ENCODE measurements at regions not wholly inside any gene's neighbourhood (a gene's known extent, or its start where the extent isn't known, plus 50 kb on each side); places are given as distances from the start of the nearest gene placed in this dataset.

DNA sequence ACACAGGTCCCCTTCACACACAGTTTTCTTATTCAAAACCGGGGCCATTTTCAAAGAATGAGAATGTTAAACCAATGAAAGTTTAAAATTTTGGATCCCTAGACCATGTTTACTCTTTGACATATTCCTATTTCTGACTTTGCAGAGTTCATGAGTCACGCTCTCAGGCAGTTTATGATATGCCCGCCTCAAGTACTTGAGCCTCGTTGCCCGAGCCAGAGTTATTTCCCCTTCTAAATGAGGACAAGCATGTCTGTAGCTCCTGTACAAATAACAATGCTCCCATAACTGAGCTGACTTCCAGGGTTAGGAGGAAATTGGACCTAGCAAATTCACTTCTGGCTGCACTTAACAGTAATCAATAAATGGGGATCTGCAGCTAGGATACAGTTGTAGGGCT, 87.9 kb upstream of the PDE1C start:
- Histone ChIP-seq H2BK12ac (ENCODE audit: low read length in 2 of 2) (no peak overlapping the region), H2BK5ac (ENCODE audit: low read depth, low read length, poor library complexity, severe bottlenecking) (no peak overlapping the region), H2BK120ac (ENCODE audit: low read depth, low read length) (no peak overlapping the region), H3K9me3 (ENCODE audit: control insufficient read depth, low read length) (no peaks in the 10 kb centered on the region), H2AFZ (ENCODE audit: low read depth, low read length) (no peak overlapping the region), H3K14ac (ENCODE audit: low read length in 2 of 2) (no peak overlapping the region), H3K9ac (ENCODE audit: low read length) (no peak overlapping the region), H3K79me1 (replicated peaks; ENCODE audit: low read length, poor library complexity, severe bottlenecking) (no peaks in the 10 kb centered on the region), H3K4me1 (ENCODE audit: control insufficient read depth, insufficient read depth, low read depth, low read length) (peaks cover 15% of the 10 kb centered on the region), H2AK5ac (ENCODE audit: low read length, severe bottlenecking) (no peak overlapping the region), H3K18ac (ENCODE audit: low read depth in 1 of 2, low read length in 2 of 2) (no peak overlapping the region), H3K23ac (ENCODE audit: low read length in 2 of 2) (no peak overlapping the region), H3K4me2 (ENCODE audit: low read length, poor library complexity, severe bottlenecking) (no peak overlapping the region), H4K8ac (ENCODE audit: low read length) (peak overlapping the region; percentile 2), H4K91ac (ENCODE audit: low read length) (no peak overlapping the region), H3K4me3 (ENCODE audit: insufficient read depth in 1 of 2, low read depth in 1 of 2, low read length in 2 of 2) (no peak overlapping the region), H3K27ac (ENCODE audit: low read length, poor library complexity, severe bottlenecking) (no peak overlapping the region), H3K27me3 (ENCODE audit: control insufficient read depth in 1 of 2, insufficient read depth in 1 of 2, low read length in 2 of 2) (no peaks in the 10 kb centered on the region), H2BK15ac (ENCODE audit: low read depth, poor library complexity, severe bottlenecking) (no peak overlapping the region), H3K36me3 (ENCODE audit: control insufficient read depth in 1 of 2, insufficient read depth in 2 of 2, low read depth in 1 of 2, low read length in 2 of 2) (no peaks in the 10 kb centered on the region), H3K4ac (ENCODE audit: low read depth in 1 of 2, low read length in 2 of 2) (peak overlapping the region in 1 of 2 experiments; percentile 47)
- peak; percentile 59 for DNase-seq
- WGBS, result 17% methylated on average over 5 of the region's 5 CpGs

GRCh38 chr7:32155712-32156111, 85.5 kb upstream of the PDE1C start:
- H3K27ac ChIP-seq (ENCODE audit: low read length, poor library complexity, severe bottlenecking), result no peak overlapping the region
- H3K9me3 ChIP-seq (ENCODE audit: control insufficient read depth, low read length), result no peaks in the 10 kb centered on the region
- H3K36me3 ChIP-seq (ENCODE audit: control insufficient read depth in 1 of 2, insufficient read depth in 2 of 2, low read depth in 1 of 2, low read length in 2 of 2), result no peaks in the 10 kb centered on the region
- H3K4me2 ChIP-seq (ENCODE audit: low read length, poor library complexity, severe bottlenecking), result no peak overlapping the region
- no peak overlapping the region for H3K23ac ChIP-seq (ENCODE audit: low read length in 2 of 2)
- H3K4me1 ChIP-seq (ENCODE audit: control insufficient read depth, insufficient read depth, low read depth, low read length), result peaks cover 5% of the 10 kb centered on the region
- H3K18ac ChIP-seq (ENCODE audit: low read depth in 1 of 2, low read length in 2 of 2), result peak overlapping the region in 1 of 2 experiments; percentile 58
- H2BK12ac ChIP-seq (ENCODE audit: low read length in 2 of 2), result peak overlapping the region in 1 of 2 experiments; percentile 57
- H2BK5ac ChIP-seq (ENCODE audit: low read depth, low read length, poor library complexity, severe bottlenecking), result no peak overlapping the region
- no peaks in the 10 kb centered on the region for H3K27me3 ChIP-seq (ENCODE audit: control insufficient read depth in 1 of 2, insufficient read depth in 1 of 2, low read length in 2 of 2)
- H2BK120ac ChIP-seq (ENCODE audit: low read depth, low read length), result no peak overlapping the region
- H3K14ac ChIP-seq (ENCODE audit: low read length in 2 of 2), result peak overlapping the region in 1 of 2 experiments; percentile 4
- no peak overlapping the region for H4K8ac ChIP-seq (ENCODE audit: low read length)
- no peak overlapping the region for H3K4me3 ChIP-seq (ENCODE audit: insufficient read depth in 1 of 2, low read depth in 1 of 2, low read length in 2 of 2)
- WGBS, result 24% methylated on average over 2 of the region's 2 CpGs
- no peak overlapping the region for H4K91ac ChIP-seq (ENCODE audit: low read length)
- no peak overlapping the region for H2BK15ac ChIP-seq (ENCODE audit: low read depth, poor library complexity, severe bottlenecking)
- no peaks in the 10 kb centered on the region for H3K79me1 ChIP-seq (replicated peaks; ENCODE audit: low read length, poor library complexity, severe bottlenecking)
- H2AK5ac ChIP-seq (ENCODE audit: low read length, severe bottlenecking), result no peak overlapping the region
- H3K9ac ChIP-seq (ENCODE audit: low read length), result no peak overlapping the region
- peak; percentile 28 for DNase-seq
- H2AFZ ChIP-seq (ENCODE audit: low read depth, low read length), result no peak overlapping the region
- no peak overlapping the region for H3K4ac ChIP-seq (ENCODE audit: low read depth in 1 of 2, low read length in 2 of 2)

DNA sequence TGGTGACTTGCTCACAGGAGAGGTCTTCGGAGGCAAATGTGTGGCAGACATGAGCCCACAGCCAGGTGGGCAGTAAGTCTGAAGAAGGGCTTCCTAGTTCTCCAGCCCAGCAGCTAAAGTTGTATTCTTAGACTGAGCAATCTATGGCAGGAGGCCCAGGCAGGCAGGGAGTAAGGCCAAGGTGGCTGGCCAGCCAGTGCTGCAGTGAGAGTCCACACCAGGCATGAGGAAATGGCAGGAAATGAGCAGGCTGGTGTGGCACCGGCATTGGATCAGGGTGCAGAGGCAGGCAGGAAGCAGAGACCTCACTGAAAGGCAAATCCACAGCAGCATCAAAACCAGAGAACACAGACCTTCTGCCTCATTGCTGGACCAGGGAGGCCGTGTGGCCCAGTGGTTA, 84.6 kb upstream of the PDE1C start:
- Histone ChIP-seq H2AK5ac (ENCODE audit: low read length, severe bottlenecking) (no peak overlapping the region), H2BK12ac (ENCODE audit: low read length in 2 of 2) (peak overlapping the region in 1 of 2 experiments; percentile 38), H3K27me3 (ENCODE audit: control insufficient read depth in 1 of 2, insufficient read depth in 1 of 2, low read length in 2 of 2) (no peaks in the 10 kb centered on the region), H3K4me1 (ENCODE audit: control insufficient read depth, insufficient read depth, low read depth, low read length) (peaks cover 5% of the 10 kb centered on the region), H3K4me3 (ENCODE audit: insufficient read depth in 1 of 2, low read depth in 1 of 2, low read length in 2 of 2) (no peak overlapping the region), H3K4me2 (ENCODE audit: low read length, poor library complexity, severe bottlenecking) (no peak overlapping the region), H4K8ac (ENCODE audit: low read length) (peak overlapping the region; percentile 55), H3K14ac (ENCODE audit: low read length in 2 of 2) (no peak overlapping the region), H3K4ac (ENCODE audit: low read depth in 1 of 2, low read length in 2 of 2) (no peak overlapping the region), H4K91ac (ENCODE audit: low read length) (peak overlapping the region; percentile 41), H3K23ac (ENCODE audit: low read length in 2 of 2) (no peak overlapping the region), H2BK5ac (ENCODE audit: low read depth, low read length, poor library complexity, severe bottlenecking) (no peak overlapping the region), H3K36me3 (ENCODE audit: control insufficient read depth in 1 of 2, insufficient read depth in 2 of 2, low read depth in 1 of 2, low read length in 2 of 2) (no peaks in the 10 kb centered on the region), H3K9me3 (ENCODE audit: control insufficient read depth, low read length) (no peaks in the 10 kb centered on the region), H3K18ac (ENCODE audit: low read depth in 1 of 2, low read length in 2 of 2) (peak overlapping the region in 1 of 2 experiments; percentile 3), H2BK15ac (ENCODE audit: low read depth, poor library complexity, severe bottlenecking) (no peak overlapping the region), H3K79me1 (replicated peaks; ENCODE audit: low read length, poor library complexity, severe bottlenecking) (no peaks in the 10 kb centered on the region), H3K27ac (ENCODE audit: low read length, poor library complexity, severe bottlenecking) (no peak overlapping the region), H3K9ac (ENCODE audit: low read length) (no peak overlapping the region), H2AFZ (ENCODE audit: low read depth, low read length) (no peak overlapping the region), H2BK120ac (ENCODE audit: low read depth, low read length) (no peak overlapping the region)
- no peak for DNase-seq
- 80% methylated on average over 2 of the region's 3 CpGs for whole genome bisulfite sequencing

DNA sequence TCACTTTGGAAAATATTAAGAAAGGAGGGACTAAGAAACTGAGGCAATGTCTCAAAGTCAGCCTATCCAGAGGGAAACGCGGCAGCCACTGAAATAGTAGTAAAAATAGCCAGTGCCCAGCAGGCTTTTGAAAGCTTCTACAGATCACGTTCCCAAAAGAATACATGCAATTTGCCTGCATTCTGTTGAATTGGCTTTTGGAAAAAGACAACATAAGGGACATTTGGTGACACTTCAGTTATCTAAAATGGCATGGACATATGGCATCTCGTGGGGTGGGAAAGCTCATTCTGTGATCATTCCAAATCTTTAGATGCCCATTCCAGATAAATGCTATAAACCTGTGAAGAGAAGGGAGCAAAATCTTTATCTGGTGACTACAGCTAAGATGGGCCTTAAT, 82.8 kb upstream of the PDE1C start:
- Histone ChIP-seq H2BK120ac (ENCODE audit: low read depth, low read length) (no peak overlapping the region), H3K14ac (ENCODE audit: low read length in 2 of 2) (no peak overlapping the region), H4K91ac (ENCODE audit: low read length) (no peak overlapping the region), H2AFZ (ENCODE audit: low read depth, low read length) (no peak overlapping the region), H4K8ac (ENCODE audit: low read length) (no peak overlapping the region), H3K23ac (ENCODE audit: low read length in 2 of 2) (no peak overlapping the region), H3K27me3 (ENCODE audit: control insufficient read depth in 1 of 2, insufficient read depth in 1 of 2, low read length in 2 of 2) (no peaks in the 10 kb centered on the region), H3K4me1 (ENCODE audit: control insufficient read depth, insufficient read depth, low read depth, low read length) (peaks cover 5% of the 10 kb centered on the region), H3K36me3 (ENCODE audit: control insufficient read depth in 1 of 2, insufficient read depth in 2 of 2, low read depth in 1 of 2, low read length in 2 of 2) (no peaks in the 10 kb centered on the region), H3K9ac (ENCODE audit: low read length) (no peak overlapping the region), H2BK15ac (ENCODE audit: low read depth, poor library complexity, severe bottlenecking) (no peak overlapping the region), H3K27ac (ENCODE audit: low read length, poor library complexity, severe bottlenecking) (no peak overlapping the region), H3K4me2 (ENCODE audit: low read length, poor library complexity, severe bottlenecking) (no peak overlapping the region), H2BK5ac (ENCODE audit: low read depth, low read length, poor library complexity, severe bottlenecking) (no peak overlapping the region), H2AK5ac (ENCODE audit: low read length, severe bottlenecking) (no peak overlapping the region), H3K18ac (ENCODE audit: low read depth in 1 of 2, low read length in 2 of 2) (no peak overlapping the region), H3K79me1 (replicated peaks; ENCODE audit: low read length, poor library complexity, severe bottlenecking) (no peaks in the 10 kb centered on the region), H3K4ac (ENCODE audit: low read depth in 1 of 2, low read length in 2 of 2) (no peak overlapping the region), H2BK12ac (ENCODE audit: low read length in 2 of 2) (no peak overlapping the region), H3K4me3 (ENCODE audit: insufficient read depth in 1 of 2, low read depth in 1 of 2, low read length in 2 of 2) (no peak overlapping the region), H3K9me3 (ENCODE audit: control insufficient read depth, low read length) (no peaks in the 10 kb centered on the region)
- no peak for DNase-seq
- 91% methylated on average over 4 of the region's 4 CpGs for WGBS
